Left ventricle myocardium inferior (tissue), 1 donor: ENCODE measurements at regions not wholly inside any gene's neighbourhood (a gene's known extent, or its start where the extent isn't known, plus 50 kb on each side); places are given as distances from the start of the nearest gene placed in this dataset.

Source experiments
- DNase-seq: peaks from one replicate; pipeline ENCODE4 v3.0.0-alpha.2; 2020
- H3K27ac ChIP-seq: fragments of 200-600 bp; replicated peaks from 2 replicates; pipeline ENCODE4 v1.8.0; 2021
- H3K27me3 ChIP-seq: fragments of 200-600 bp; 2 replicates; pipeline ENCODE4 v1.8.0; 2021; ENCODE audit warnings: low read depth
- H3K36me3 ChIP-seq: fragments of 200-600 bp; 2 replicates; pipeline ENCODE4 v1.8.0; 2021
- H3K4me1 ChIP-seq: fragments of 200-600 bp; 2 replicates; pipeline ENCODE4 v1.8.0; 2021
- H3K4me3 ChIP-seq: fragments of 200-600 bp; 2 replicates; pipeline ENCODE4 v1.8.0; 2021; ENCODE audit warnings: mild to moderate bottlenecking, moderate library complexity
- H3K9me3 ChIP-seq: fragments of 200-600 bp; replicated peaks from 2 replicates; pipeline ENCODE4 v1.8.0; 2021
- CTCF ChIP-seq: fragments of 200-600 bp; IDR thresholded peaks from 2 replicates; pipeline ENCODE4 v1.8.0; 2021; ENCODE audit warnings: antibody characterized with exemption, mild to moderate bottlenecking, borderline replicate concordance
- intact Hi-C: fragments of 100-400 bp; cut with micrococcal nuclease; formaldehyde crosslinking; loops from one replicate; pipeline ENCODE4 v1.11.0; 2022
- donor health status: DM: no; HTN: yes; CAD: no; lungs with severe emphysema.

- DNase-seq = no peak
- intact Hi-C loops = no loop called here
- no peaks in the 10 kb centered on the region for H3K36me3 ChIP-seq
- no peaks in the 10 kb centered on the region for H3K27me3 ChIP-seq
- no peaks in the 10 kb centered on the region for H3K4me1 ChIP-seq
- no peak for TF ChIP-seq CTCF
- H3K27ac ChIP-seq = no peak overlapping the region
- H3K4me3 ChIP-seq = no peak overlapping the region
- no peaks in the 10 kb centered on the region for H3K9me3 ChIP-seq
These were observed 1676.4 kb downstream of the PCDH7 start for GRCh38 chr4:32396507-32397070.

- intact Hi-C loops = no loop called here
- no peak for TF ChIP-seq CTCF
- no peaks in the 10 kb centered on the region for H3K9me3 ChIP-seq
- no peak overlapping the region for H3K4me3 ChIP-seq
- H3K27ac ChIP-seq = no peak overlapping the region
- H3K36me3 ChIP-seq = no peaks in the 10 kb centered on the region
- no peaks in the 10 kb centered on the region for H3K4me1 ChIP-seq
- H3K27me3 ChIP-seq = no peaks in the 10 kb centered on the region
- no peak for DNase-seq
These were observed 1680.7 kb downstream of the PCDH7 start for GRCh38 chr4:32400870-32401269.

GRCh38 chr4:32417113-32417704 is 1697.0 kb downstream of the PCDH7 start:
- Histone ChIP-seq H3K36me3 (no peaks in the 10 kb centered on the region), H3K4me3 (no peak overlapping the region), H3K27me3 (no peaks in the 10 kb centered on the region), H3K27ac (no peak overlapping the region), H3K9me3 (peaks cover 64% of the 10 kb centered on the region), H3K4me1 (no peaks in the 10 kb centered on the region)
- intact Hi-C loops = no loop called here
- DNase-seq = no peak
- TF ChIP-seq CTCF = no peak

GRCh38 chr4:32423267-32423666 is 1703.1 kb downstream of the PCDH7 start:
- Histone ChIP-seq H3K4me3 (no peak overlapping the region), H3K27ac (no peak overlapping the region), H3K27me3 (no peaks in the 10 kb centered on the region), H3K36me3 (no peaks in the 10 kb centered on the region), H3K4me1 (no peaks in the 10 kb centered on the region), H3K9me3 (peaks cover 45% of the 10 kb centered on the region)
- intact Hi-C loops = no loop called here
- TF ChIP-seq CTCF = no peak
- DNase-seq = no peak

GRCh38 chr4:32425243-32425642 is 1705.1 kb downstream of the PCDH7 start:
- Histone ChIP-seq H3K36me3 (no peaks in the 10 kb centered on the region), H3K9me3 (peaks cover 36% of the 10 kb centered on the region), H3K27ac (no peak overlapping the region), H3K4me3 (no peak overlapping the region), H3K4me1 (no peaks in the 10 kb centered on the region), H3K27me3 (no peaks in the 10 kb centered on the region)
- TF ChIP-seq CTCF = no peak
- no peak for DNase-seq
- intact Hi-C loops = no loop called here
